ENCODE measurements at regions not wholly inside any gene's neighbourhood (a gene's known extent, or its start where the extent isn't known, plus 50 kb on each side); places are given as distances from the start of the nearest gene placed in this dataset.
"Not testable (repeated sequence)": the region's sequence is repeated elsewhere in the genome, so short reads cannot be mapped to it uniquely, and the experiment has no call there.

GRCh38 chr2:91580043-91580442 lies 2888.6 kb downstream of the RPIA start:
- ATAC-seq; CTCF ChIA-PET; H3K27ac Mint-ChIP-seq; H3K27me3 Mint-ChIP-seq; H3K9me3 Mint-ChIP-seq (ENCODE audit: low read depth); DNase-seq; H3K4me3 Mint-ChIP-seq; H3K4me1 Mint-ChIP-seq; H3K36me3 Mint-ChIP-seq: not testable (repeated sequence)

GRCh38 chr2:91587098-91587497 lies 2895.6 kb downstream of the RPIA start:
- H3K27ac Mint-ChIP-seq, H3K27me3 Mint-ChIP-seq, H3K4me3 Mint-ChIP-seq, CTCF ChIA-PET, H3K36me3 Mint-ChIP-seq, DNase-seq, ATAC-seq, H3K4me1 Mint-ChIP-seq: not testable (repeated sequence)
- H3K9me3 Mint-ChIP-seq (ENCODE audit: low read depth) = peaks cover 13% of the 10 kb centered on the region

GRCh38 chr2:91587908-91588535 lies 2896.5 kb downstream of the RPIA start:
- ATAC-seq, H3K36me3 Mint-ChIP-seq, H3K27ac Mint-ChIP-seq, H3K27me3 Mint-ChIP-seq, DNase-seq, H3K4me3 Mint-ChIP-seq, CTCF ChIA-PET, H3K4me1 Mint-ChIP-seq: not testable (repeated sequence)
- H3K9me3 Mint-ChIP-seq (ENCODE audit: low read depth) = peaks cover 13% of the 10 kb centered on the region

- CTCF ChIA-PET, H3K4me1 Mint-ChIP-seq, H3K4me3 Mint-ChIP-seq, ATAC-seq, H3K36me3 Mint-ChIP-seq, DNase-seq, H3K27me3 Mint-ChIP-seq, H3K27ac Mint-ChIP-seq: not testable (repeated sequence)
- peaks cover 13% of the 10 kb centered on the region for H3K9me3 Mint-ChIP-seq (ENCODE audit: low read depth)
Observed at GRCh38 chr2:91588782-91589223, 2897.3 kb downstream of the RPIA start.

GRCh38 chr2:91589454-91590328 lies 2898.2 kb downstream of the RPIA start:
- H3K9me3 Mint-ChIP-seq (ENCODE audit: low read depth); H3K27me3 Mint-ChIP-seq; DNase-seq; H3K4me1 Mint-ChIP-seq; CTCF ChIA-PET; ATAC-seq; H3K4me3 Mint-ChIP-seq; H3K27ac Mint-ChIP-seq; H3K36me3 Mint-ChIP-seq: not testable (repeated sequence)

GRCh38 chr2:91590381-91590780 lies 2898.9 kb downstream of the RPIA start:
- H3K9me3 Mint-ChIP-seq (ENCODE audit: low read depth) = not testable (repeated sequence)

GRCh38 chr2:91591066-91591465 lies 2899.6 kb downstream of the RPIA start:
- H3K27ac Mint-ChIP-seq; DNase-seq; H3K4me1 Mint-ChIP-seq; CTCF ChIA-PET; H3K36me3 Mint-ChIP-seq; H3K9me3 Mint-ChIP-seq (ENCODE audit: low read depth); H3K27me3 Mint-ChIP-seq; H3K4me3 Mint-ChIP-seq; ATAC-seq: not testable (repeated sequence)

More at GRCh38 chr2:91590381-91590780, 2898.9 kb downstream of the RPIA start:
- H3K36me3 Mint-ChIP-seq, H3K4me3 Mint-ChIP-seq, H3K27me3 Mint-ChIP-seq, H3K27ac Mint-ChIP-seq, H3K4me1 Mint-ChIP-seq, CTCF ChIA-PET, ATAC-seq, DNase-seq: not testable (repeated sequence)

GRCh38 chr2:91597436-91597835 lies 2906.0 kb downstream of the RPIA start:
- H3K36me3 Mint-ChIP-seq; ATAC-seq; H3K4me3 Mint-ChIP-seq; DNase-seq; CTCF ChIA-PET; H3K27ac Mint-ChIP-seq; H3K4me1 Mint-ChIP-seq; H3K9me3 Mint-ChIP-seq (ENCODE audit: low read depth); H3K27me3 Mint-ChIP-seq: not testable (repeated sequence)

GRCh38 chr2:91598519-91598918 lies 2907.0 kb downstream of the RPIA start:
- DNase-seq = not testable (repeated sequence)

GRCh38 chr2:91599000-91599399 lies 2907.5 kb downstream of the RPIA start:
- CTCF ChIA-PET; H3K36me3 Mint-ChIP-seq; H3K4me3 Mint-ChIP-seq; ATAC-seq; H3K9me3 Mint-ChIP-seq (ENCODE audit: low read depth); DNase-seq; H3K27me3 Mint-ChIP-seq; H3K4me1 Mint-ChIP-seq; H3K27ac Mint-ChIP-seq: not testable (repeated sequence)

More at GRCh38 chr2:91598519-91598918, 2907.0 kb downstream of the RPIA start:
- ATAC-seq; H3K4me3 Mint-ChIP-seq; H3K4me1 Mint-ChIP-seq; CTCF ChIA-PET; H3K36me3 Mint-ChIP-seq; H3K27me3 Mint-ChIP-seq; H3K27ac Mint-ChIP-seq; H3K9me3 Mint-ChIP-seq (ENCODE audit: low read depth): not testable (repeated sequence)

GRCh38 chr2:91602860-91603259 lies 2911.4 kb downstream of the RPIA start:
- ATAC-seq; DNase-seq; H3K36me3 Mint-ChIP-seq; H3K27me3 Mint-ChIP-seq; H3K4me1 Mint-ChIP-seq; CTCF ChIA-PET; H3K4me3 Mint-ChIP-seq; H3K9me3 Mint-ChIP-seq (ENCODE audit: low read depth); H3K27ac Mint-ChIP-seq: not testable (repeated sequence)

GRCh38 chr2:91603996-91604395 lies 2912.5 kb downstream of the RPIA start:
- ATAC-seq; H3K36me3 Mint-ChIP-seq; DNase-seq; H3K4me3 Mint-ChIP-seq; H3K9me3 Mint-ChIP-seq (ENCODE audit: low read depth); H3K4me1 Mint-ChIP-seq; CTCF ChIA-PET; H3K27ac Mint-ChIP-seq; H3K27me3 Mint-ChIP-seq: not testable (repeated sequence)

- CTCF ChIA-PET; H3K9me3 Mint-ChIP-seq (ENCODE audit: low read depth); H3K27ac Mint-ChIP-seq; ATAC-seq; DNase-seq; H3K36me3 Mint-ChIP-seq; H3K27me3 Mint-ChIP-seq; H3K4me3 Mint-ChIP-seq; H3K4me1 Mint-ChIP-seq: not testable (repeated sequence)
Observed at GRCh38 chr2:91604629-91605028, 2913.2 kb downstream of the RPIA start.

GRCh38 chr2:91623739-91624138 lies 2932.3 kb downstream of the RPIA start:
- H3K27me3 Mint-ChIP-seq; ATAC-seq; H3K27ac Mint-ChIP-seq; H3K9me3 Mint-ChIP-seq (ENCODE audit: low read depth); H3K36me3 Mint-ChIP-seq; CTCF ChIA-PET; H3K4me1 Mint-ChIP-seq; H3K4me3 Mint-ChIP-seq; DNase-seq: not testable (repeated sequence)
